ENCODE measurements at regions not wholly inside any gene's neighbourhood (a gene's known extent, or its start where the extent isn't known, plus 50 kb on each side); places are given as distances from the start of the nearest gene placed in this dataset.

DNA sequence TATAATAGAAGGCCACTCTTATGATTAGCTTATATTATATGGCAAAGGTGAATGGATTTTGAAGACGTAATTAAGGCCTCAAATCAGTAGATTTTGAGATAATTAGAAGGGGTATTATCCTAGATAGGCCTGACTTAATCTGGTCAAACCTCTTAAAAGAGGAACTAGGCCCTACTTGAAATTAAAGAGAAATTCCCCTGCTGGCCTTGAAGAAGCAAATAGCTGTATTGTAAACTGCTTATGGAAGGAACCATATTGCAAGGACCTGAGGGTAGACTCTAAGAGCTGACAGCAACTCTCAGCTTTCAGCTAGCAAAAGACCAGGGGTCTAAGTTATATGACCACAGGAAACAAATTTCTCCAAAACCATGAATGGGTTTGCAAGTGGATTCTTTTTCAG, 219.0 kb upstream of the ONECUT1 start:
- WGBS (ENCODE audit: extremely low coverage, insufficient read length, low lambda C conversion rate) = no CpG with 5 or more reads among the region's 1 CpG
- H3K9me3 Mint-ChIP-seq = peaks cover 5 to 6% of the 10 kb centered on the region in 2 experiments; a peak in 4 of 5 replicates
- H4K5ac ChIP-seq (ENCODE audit: insufficient read length, low read depth, low read length) = no peak overlapping the region

More for the DNA sequence above, 219.0 kb upstream of the ONECUT1 start:
- Histone ChIP-seq H2AFZ (ENCODE audit: low read length) (no peak overlapping the region), H3T11ph (ENCODE audit: low read length) (no peak overlapping the region), H3K23ac (ENCODE audit: insufficient read length, low read depth, low read length) (no peak overlapping the region), H3K79me1 (ENCODE audit: insufficient read depth, low read depth, low read length, poor library complexity, severe bottlenecking) (no peaks in the 10 kb centered on the region), H3K18ac (ENCODE audit: insufficient read length, low read depth, low read length) (no peak overlapping the region), H2BK120ac (ENCODE audit: low read depth, low read length, poor library complexity, severe bottlenecking) (no peak overlapping the region), H3K23me2 (ENCODE audit: insufficient read length, low read depth, low read length, poor library complexity, severe bottlenecking) (no peaks in the 10 kb centered on the region), H3K9me3 (ENCODE audit: control insufficient read depth, low read depth, low read length) (no peaks in the 10 kb centered on the region), H3K56ac (ENCODE audit: insufficient read length, low read depth, low read length) (no peak overlapping the region), H3K9ac (ENCODE audit: extremely low read depth, insufficient read length, low read length) (no peak overlapping the region), H3K27me3 (ENCODE audit: insufficient read depth, low read length) (no peaks in the 10 kb centered on the region), H3K4ac (ENCODE audit: low read depth, low read length) (no peak overlapping the region), H2BK5ac (ENCODE audit: insufficient read length, low read length) (no peak overlapping the region), H2AK5ac (ENCODE audit: insufficient read length, low read length) (no peak overlapping the region), H3K4me1 (ENCODE audit: insufficient read depth, low read length) (no peaks in the 10 kb centered on the region), H4K8ac (replicated peaks; ENCODE audit: insufficient read length, low read depth, low read length) (no peak overlapping the region), H2BK12ac (ENCODE audit: insufficient read length, low read depth, low read length) (no peak overlapping the region), H3K27ac (ENCODE audit: insufficient read length, low read depth, low read length) (no peak overlapping the region), H3K79me2 (ENCODE audit: insufficient read depth, low read length) (no peaks in the 10 kb centered on the region), H3K14ac (ENCODE audit: insufficient read depth, low read length) (no peak overlapping the region), H2BK20ac (ENCODE audit: low read depth, low read length, poor library complexity, severe bottlenecking) (no peak overlapping the region), H4K20me1 (ENCODE audit: control insufficient read depth, insufficient read depth, insufficient read length) (no peaks in the 10 kb centered on the region), H3K4me2 (ENCODE audit: insufficient read depth, insufficient read length, low read length) (no peak overlapping the region), H2BK15ac (ENCODE audit: low read depth, low read length) (no peak overlapping the region), H4K91ac (ENCODE audit: insufficient read length, low read depth, low read length) (no peak overlapping the region)
- no peak overlapping the region for H3K4me3 Mint-ChIP-seq
- peaks cover 0 to 3% (median 0%) of the 10 kb centered on the region in 3 experiments; a peak in 1 of 7 replicates for H3K36me3 Mint-ChIP-seq (ENCODE audit: insufficient read depth in 1 of 3, low read depth in 3 of 3)
- peaks cover 2 to 5% of the 10 kb centered on the region in 2 experiments; a peak in 2 of 4 replicates for H3K4me1 Mint-ChIP-seq
- TF ChIP-seq, protein P1, sequence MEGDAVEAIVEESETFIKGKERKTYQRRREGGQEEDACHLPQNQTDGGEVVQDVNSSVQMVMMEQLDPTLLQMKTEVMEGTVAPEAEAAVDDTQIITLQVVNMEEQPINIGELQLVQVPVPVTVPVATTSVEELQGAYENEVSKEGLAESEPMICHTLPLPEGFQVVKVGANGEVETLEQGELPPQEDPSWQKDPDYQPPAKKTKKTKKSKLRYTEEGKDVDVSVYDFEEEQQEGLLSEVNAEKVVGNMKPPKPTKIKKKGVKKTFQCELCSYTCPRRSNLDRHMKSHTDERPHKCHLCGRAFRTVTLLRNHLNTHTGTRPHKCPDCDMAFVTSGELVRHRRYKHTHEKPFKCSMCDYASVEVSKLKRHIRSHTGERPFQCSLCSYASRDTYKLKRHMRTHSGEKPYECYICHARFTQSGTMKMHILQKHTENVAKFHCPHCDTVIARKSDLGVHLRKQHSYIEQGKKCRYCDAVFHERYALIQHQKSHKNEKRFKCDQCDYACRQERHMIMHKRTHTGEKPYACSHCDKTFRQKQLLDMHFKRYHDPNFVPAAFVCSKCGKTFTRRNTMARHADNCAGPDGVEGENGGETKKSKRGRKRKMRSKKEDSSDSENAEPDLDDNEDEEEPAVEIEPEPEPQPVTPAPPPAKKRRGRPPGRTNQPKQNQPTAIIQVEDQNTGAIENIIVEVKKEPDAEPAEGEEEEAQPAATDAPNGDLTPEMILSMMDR (conservative IDR thresholded peaks at IDR 0.05) = no peak
- no peak overlapping the region for H3K27ac Mint-ChIP-seq
- no peaks in the 10 kb centered on the region; the same call in none of the 2 replicates for H3K27me3 Mint-ChIP-seq (ENCODE audit: low read depth)
- no peak for DNase-seq
